VCaP (cell line): ENCODE measurements at regions not wholly inside any gene's neighbourhood (a gene's known extent, or its start where the extent isn't known, plus 50 kb on each side); places are given as distances from the start of the nearest gene placed in this dataset.

Experiments
- H3K27ac ChIP-seq: fragments of 450-650 bp; 2 replicates; pipeline ENCODE4 v1.5.1; 2017
- CTCF ChIP-seq: fragments of 450-650 bp; conservative IDR thresholded peaks from 2 replicates; pipeline ENCODE4 v1.5.1; 2017; ENCODE audit warnings: mild to moderate bottlenecking, moderate library complexity

GRCh38 chr10:21217748-21218367 lies 307.6 kb downstream of the SKIDA1 start:
- no peak overlapping the region for H3K27ac ChIP-seq
- TF ChIP-seq CTCF, result no peak

GRCh38 chr10:21217107-21217506 lies 308.4 kb downstream of the SKIDA1 start:
- TF ChIP-seq CTCF, result no peak
- no peak overlapping the region for H3K27ac ChIP-seq

- no peak overlapping the region for H3K27ac ChIP-seq
- no peak for TF ChIP-seq CTCF
These were observed 311.2 kb downstream of the SKIDA1 start for GRCh38 chr10:21214329-21214728.

GRCh38 chr10:21213381-21213780 lies 312.1 kb downstream of the SKIDA1 start:
- H3K27ac ChIP-seq, result no peak overlapping the region
- no peak for TF ChIP-seq CTCF

- no peak overlapping the region for H3K27ac ChIP-seq
- TF ChIP-seq CTCF, result no peak
These were observed 312.6 kb downstream of the SKIDA1 start for GRCh38 chr10:21212912-21213311.

GRCh38 chr10:21212348-21212747 lies 313.1 kb downstream of the SKIDA1 start:
- no peak for TF ChIP-seq CTCF
- H3K27ac ChIP-seq, result no peak overlapping the region

- no peak for TF ChIP-seq CTCF
- H3K27ac ChIP-seq, result no peak overlapping the region
These were observed 312.4 kb upstream of the NEBL start for GRCh38 chr10:21209495-21209894.
